OCI-LY7 (cell line): ENCODE measurements at regions not wholly inside any gene's neighbourhood (a gene's known extent, or its start where the extent isn't known, plus 50 kb on each side); places are given as distances from the start of the nearest gene placed in this dataset.

Experiments used
- CTCF ChIP-seq: fragments of 200-600 bp; sonication (generic); conservative IDR thresholded peaks from 2 replicates; pipeline ENCODE4 v1.5.1; 2014; ENCODE audit warnings: mild to moderate bottlenecking, antibody characterized with exemption, low read length, moderate library complexity, mixed read lengths
- EZH2phosphoT487 ChIP-seq: fragments of 200-600 bp; sonication (generic); IDR thresholded peaks from 2 replicates; pipeline ENCODE4 v1.6.1; 2018; ENCODE audit warnings: low read depth, borderline replicate concordance, mild to moderate bottlenecking, mixed run types, antibody characterized with exemption, low read length, moderate library complexity, mixed read lengths

GRCh38 chr22:22833059-22833458 lies 54.6 kb upstream of the IGLL5 start:
- no peak for TF ChIP-seq EZH2phosphoT487
- TF ChIP-seq CTCF = no peak
